ENCODE measurements at regions not wholly inside any gene's neighbourhood (a gene's known extent, or its start where the extent isn't known, plus 50 kb on each side); places are given as distances from the start of the nearest gene placed in this dataset.

GRCh38 chr4:85221606-85222005, 253.3 kb upstream of the ARHGAP24 start:
- no peaks in the 10 kb centered on the region for H3K27me3 Mint-ChIP-seq
- no peak overlapping the region for H3K27ac Mint-ChIP-seq
- no peak for ATAC-seq (replicated peaks)
- H3K9me3 Mint-ChIP-seq = peaks cover 12% of the 10 kb centered on the region
- H3K4me1 Mint-ChIP-seq = no peaks in the 10 kb centered on the region
- no peaks in the 10 kb centered on the region for H3K36me3 Mint-ChIP-seq (ENCODE audit: low read depth)
- no peak overlapping the region for H3K4me3 Mint-ChIP-seq

GRCh38 chr4:85222561-85222960, 252.4 kb upstream of the ARHGAP24 start:
- H3K4me1 Mint-ChIP-seq = no peaks in the 10 kb centered on the region
- ATAC-seq (replicated peaks) = no peak
- H3K9me3 Mint-ChIP-seq = peaks cover 7% of the 10 kb centered on the region
- H3K27ac Mint-ChIP-seq = no peak overlapping the region
- no peaks in the 10 kb centered on the region for H3K36me3 Mint-ChIP-seq (ENCODE audit: low read depth)
- no peaks in the 10 kb centered on the region for H3K27me3 Mint-ChIP-seq
- no peak overlapping the region for H3K4me3 Mint-ChIP-seq

GRCh38 chr4:85228264-85228663, 246.7 kb upstream of the ARHGAP24 start:
- Mint-ChIP-seq H3K36me3 (ENCODE audit: low read depth) (no peaks in the 10 kb centered on the region), H3K27me3 (no peaks in the 10 kb centered on the region), H3K4me1 (no peaks in the 10 kb centered on the region), H3K9me3 (peaks cover 5% of the 10 kb centered on the region), H3K4me3 (no peak overlapping the region), H3K27ac (no peak overlapping the region)
- no peak for ATAC-seq (replicated peaks)

DNA sequence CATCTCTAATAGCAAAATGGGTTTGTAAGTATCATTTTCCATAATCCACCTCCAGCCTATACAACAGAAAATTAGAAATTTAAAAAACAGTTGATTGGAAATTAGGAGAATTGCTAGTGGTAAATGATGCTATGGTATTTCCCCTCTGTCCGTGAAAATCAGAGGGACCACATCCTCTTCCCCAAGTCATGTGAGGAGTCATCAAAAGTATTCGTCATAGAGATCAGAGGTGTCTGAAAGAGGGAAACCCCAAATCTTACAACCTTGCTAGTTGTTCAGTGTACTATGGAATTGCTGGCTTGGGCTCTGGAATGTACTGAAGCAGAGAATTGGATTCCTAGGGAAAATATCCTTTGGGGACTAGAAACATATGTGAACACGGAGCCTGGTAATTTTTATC, 241.4 kb upstream of the ARHGAP24 start:
- Mint-ChIP-seq H3K27me3 (no peaks in the 10 kb centered on the region), H3K9me3 (peaks cover 8% of the 10 kb centered on the region), H3K4me3 (no peak overlapping the region), H3K36me3 (ENCODE audit: low read depth) (no peaks in the 10 kb centered on the region), H3K4me1 (no peaks in the 10 kb centered on the region), H3K27ac (no peak overlapping the region)
- no peak for ATAC-seq (replicated peaks)

GRCh38 chr4:85243857-85244256, 231.1 kb upstream of the ARHGAP24 start:
- Mint-ChIP-seq H3K4me3 (no peak overlapping the region), H3K9me3 (peaks cover 10% of the 10 kb centered on the region), H3K27ac (no peak overlapping the region), H3K36me3 (ENCODE audit: low read depth) (no peaks in the 10 kb centered on the region), H3K4me1 (no peaks in the 10 kb centered on the region), H3K27me3 (no peaks in the 10 kb centered on the region)
- ATAC-seq (replicated peaks) = no peak

DNA sequence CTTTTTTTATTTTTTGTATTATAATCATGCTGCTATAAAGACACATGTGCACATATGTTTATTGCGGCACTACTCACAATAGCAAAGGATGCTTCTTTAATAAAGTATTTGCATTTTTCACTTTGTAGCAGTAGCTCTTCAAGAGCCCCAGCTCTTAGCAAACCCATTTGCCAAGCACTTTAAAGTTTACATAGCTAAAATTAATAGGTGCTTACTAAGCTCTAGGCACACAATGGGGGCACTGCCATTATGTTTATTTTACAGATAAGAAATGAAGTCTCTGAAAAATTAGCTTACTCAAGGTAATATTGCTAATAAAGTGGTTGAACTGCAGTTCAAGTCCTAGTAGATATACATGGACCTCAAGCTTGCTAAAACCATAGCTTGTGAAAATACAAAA, 230.3 kb upstream of the ARHGAP24 start:
- ATAC-seq (replicated peaks) = no peak
- no peak overlapping the region for H3K27ac Mint-ChIP-seq
- peaks cover 13% of the 10 kb centered on the region for H3K9me3 Mint-ChIP-seq
- no peaks in the 10 kb centered on the region for H3K4me1 Mint-ChIP-seq
- H3K4me3 Mint-ChIP-seq = no peak overlapping the region
- no peaks in the 10 kb centered on the region for H3K27me3 Mint-ChIP-seq
- no peaks in the 10 kb centered on the region for H3K36me3 Mint-ChIP-seq (ENCODE audit: low read depth)

DNA sequence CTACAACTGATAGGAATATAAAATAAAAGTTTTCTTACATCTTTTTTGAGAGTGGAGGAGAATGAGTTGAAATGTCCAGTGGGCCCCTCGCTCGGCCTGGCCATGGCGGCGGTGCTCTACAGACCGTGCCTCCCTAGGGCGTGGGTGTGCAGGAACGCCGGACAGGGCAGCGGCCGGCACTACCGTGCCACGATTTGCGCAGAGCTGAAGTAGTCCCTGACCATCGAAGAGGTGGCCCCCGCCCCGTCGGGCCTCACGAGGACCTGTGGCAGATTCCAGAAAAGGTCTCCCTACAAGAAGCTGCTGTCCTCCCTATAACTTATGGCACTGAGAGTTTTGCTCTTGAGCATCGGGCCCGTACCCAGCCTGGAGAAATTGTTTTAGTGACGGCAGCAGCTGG, 228.9 kb upstream of the ARHGAP24 start:
- no peaks in the 10 kb centered on the region for H3K4me1 Mint-ChIP-seq
- H3K27me3 Mint-ChIP-seq = no peaks in the 10 kb centered on the region
- H3K4me3 Mint-ChIP-seq = no peak overlapping the region
- no peak overlapping the region for H3K27ac Mint-ChIP-seq
- ATAC-seq (replicated peaks) = no peak
- H3K36me3 Mint-ChIP-seq (ENCODE audit: low read depth) = no peaks in the 10 kb centered on the region
- peaks cover 15% of the 10 kb centered on the region for H3K9me3 Mint-ChIP-seq

- no peak for ATAC-seq (replicated peaks)
- peaks cover 22% of the 10 kb centered on the region for H3K9me3 Mint-ChIP-seq
- H3K36me3 Mint-ChIP-seq (ENCODE audit: low read depth) = no peaks in the 10 kb centered on the region
- no peaks in the 10 kb centered on the region for H3K27me3 Mint-ChIP-seq
- H3K27ac Mint-ChIP-seq = no peak overlapping the region
- H3K4me1 Mint-ChIP-seq = no peaks in the 10 kb centered on the region
- H3K4me3 Mint-ChIP-seq = no peak overlapping the region
These were observed 224.1 kb upstream of the ARHGAP24 start for GRCh38 chr4:85250852-85251251.

- no peak overlapping the region for H3K4me3 Mint-ChIP-seq
- H3K36me3 Mint-ChIP-seq (ENCODE audit: low read depth) = no peaks in the 10 kb centered on the region
- H3K27ac Mint-ChIP-seq = no peak overlapping the region
- no peaks in the 10 kb centered on the region for H3K27me3 Mint-ChIP-seq
- no peaks in the 10 kb centered on the region for H3K4me1 Mint-ChIP-seq
- H3K9me3 Mint-ChIP-seq = peaks cover 14% of the 10 kb centered on the region
- ATAC-seq (replicated peaks) = no peak
These were observed 217.1 kb upstream of the ARHGAP24 start for GRCh38 chr4:85257817-85258370.

- Mint-ChIP-seq H3K36me3 (ENCODE audit: low read depth) (no peaks in the 10 kb centered on the region), H3K9me3 (peaks cover 8% of the 10 kb centered on the region), H3K27me3 (no peaks in the 10 kb centered on the region), H3K4me1 (no peaks in the 10 kb centered on the region), H3K4me3 (no peak overlapping the region), H3K27ac (no peak overlapping the region)
- ATAC-seq (replicated peaks) = no peak
These were observed 214.9 kb upstream of the ARHGAP24 start for GRCh38 chr4:85260064-85260463.

DNA sequence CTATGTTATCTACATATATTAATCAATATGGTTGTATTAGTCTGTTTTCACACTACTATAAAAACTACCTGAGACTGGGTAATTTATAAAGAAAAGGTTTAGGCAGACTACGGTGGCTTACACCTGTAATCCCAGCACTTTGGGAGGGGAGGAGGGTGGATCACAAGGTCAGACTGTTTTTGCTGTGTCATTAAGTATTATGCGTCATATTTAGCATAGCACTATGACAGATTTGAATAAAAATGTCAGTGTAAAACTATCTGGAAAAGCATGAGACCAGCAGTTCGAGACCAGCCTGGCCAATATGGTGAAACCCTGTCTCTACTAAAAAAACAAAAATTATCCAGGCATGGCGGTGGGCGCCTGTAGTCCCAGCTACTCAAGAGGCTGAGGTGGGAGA, 209.7 kb upstream of the ARHGAP24 start:
- ATAC-seq (replicated peaks) = no peak
- Mint-ChIP-seq H3K4me3 (no peak overlapping the region), H3K27me3 (no peaks in the 10 kb centered on the region), H3K27ac (no peak overlapping the region), H3K4me1 (no peaks in the 10 kb centered on the region), H3K36me3 (ENCODE audit: low read depth) (no peaks in the 10 kb centered on the region), H3K9me3 (no peaks in the 10 kb centered on the region)

- Mint-ChIP-seq H3K36me3 (ENCODE audit: low read depth) (no peaks in the 10 kb centered on the region), H3K27me3 (no peaks in the 10 kb centered on the region), H3K4me3 (no peak overlapping the region), H3K9me3 (peaks cover 6% of the 10 kb centered on the region), H3K4me1 (no peaks in the 10 kb centered on the region), H3K27ac (no peak overlapping the region)
- no peak for ATAC-seq (replicated peaks)
These were observed 206.8 kb upstream of the ARHGAP24 start for GRCh38 chr4:85268188-85268587.

DNA sequence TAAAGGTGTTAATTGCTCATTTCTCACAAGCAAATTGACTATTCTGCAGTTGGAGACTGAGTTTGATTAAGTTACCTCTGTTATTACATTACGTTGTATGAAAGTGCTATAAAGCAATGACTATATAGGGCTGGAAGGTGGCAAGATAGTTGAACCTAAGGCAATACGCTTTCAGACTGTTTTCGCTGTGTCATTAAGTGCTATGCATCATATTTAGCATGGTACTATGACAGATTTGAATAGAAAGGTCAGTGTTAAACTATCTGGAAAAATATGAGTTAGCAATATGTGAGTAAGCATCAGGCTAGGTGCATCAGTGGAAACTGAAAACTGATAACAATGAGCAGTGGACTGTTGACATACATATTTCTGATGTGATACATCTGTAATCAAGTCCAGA, 206.0 kb upstream of the ARHGAP24 start:
- H3K4me3 Mint-ChIP-seq = no peak overlapping the region
- H3K27me3 Mint-ChIP-seq = no peaks in the 10 kb centered on the region
- no peak overlapping the region for H3K27ac Mint-ChIP-seq
- no peaks in the 10 kb centered on the region for H3K36me3 Mint-ChIP-seq (ENCODE audit: low read depth)
- H3K4me1 Mint-ChIP-seq = no peaks in the 10 kb centered on the region
- H3K9me3 Mint-ChIP-seq = peaks cover 6% of the 10 kb centered on the region
- ATAC-seq (replicated peaks) = no peak

- Mint-ChIP-seq H3K36me3 (ENCODE audit: low read depth) (no peaks in the 10 kb centered on the region), H3K9me3 (peaks cover 10% of the 10 kb centered on the region)
- ATAC-seq (replicated peaks) = no peak
These were observed 200.0 kb upstream of the ARHGAP24 start for GRCh38 chr4:85274955-85275354.

DNA sequence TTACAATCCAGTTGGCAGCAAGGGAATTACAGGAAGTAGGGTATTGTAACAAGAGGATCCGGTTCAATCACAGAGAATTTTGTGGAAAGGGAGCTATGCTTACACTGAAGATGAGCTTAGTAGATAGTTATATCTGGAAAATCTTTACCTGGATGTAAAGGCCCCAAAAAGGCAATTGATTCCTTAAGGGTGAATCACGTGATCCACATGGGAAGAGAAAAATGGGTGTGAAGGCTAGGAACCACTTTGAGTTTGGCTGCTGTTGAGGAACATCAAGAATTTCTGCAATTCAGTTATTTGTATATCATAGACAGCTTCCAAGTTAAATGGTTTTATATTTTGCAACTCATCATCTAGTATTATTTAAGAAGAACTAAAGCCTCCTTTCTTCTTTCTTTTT, 194.0 kb upstream of the ARHGAP24 start:
- Mint-ChIP-seq H3K4me1 (no peaks in the 10 kb centered on the region), H3K27me3 (no peaks in the 10 kb centered on the region), H3K36me3 (ENCODE audit: low read depth) (no peaks in the 10 kb centered on the region), H3K4me3 (no peak overlapping the region), H3K9me3 (peaks cover 4% of the 10 kb centered on the region), H3K27ac (no peak overlapping the region)
- no peak for ATAC-seq (replicated peaks)

More at GRCh38 chr4:85274955-85275354, 200.0 kb upstream of the ARHGAP24 start:
- Mint-ChIP-seq H3K27me3 (no peaks in the 10 kb centered on the region), H3K27ac (no peak overlapping the region), H3K4me1 (no peaks in the 10 kb centered on the region), H3K4me3 (no peak overlapping the region)

DNA sequence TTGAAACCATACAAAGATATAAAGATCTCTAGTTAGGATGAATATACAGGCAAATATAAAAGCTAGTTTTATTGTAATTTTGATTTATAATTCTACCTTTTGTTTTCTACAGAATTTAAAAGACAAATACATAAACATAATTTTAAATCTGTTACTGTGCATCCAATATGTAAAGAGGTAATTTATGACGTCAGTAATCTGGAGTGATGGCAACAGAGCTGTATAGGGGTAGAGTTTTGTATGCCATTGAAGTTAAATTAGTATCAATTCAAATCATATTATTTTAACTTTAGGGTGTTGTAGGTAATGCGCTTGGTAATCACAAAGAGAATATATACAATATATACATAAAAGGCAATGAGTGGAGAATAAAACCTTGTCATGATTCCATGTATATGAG, 183.7 kb upstream of the ARHGAP24 start:
- no peaks in the 10 kb centered on the region for H3K27me3 Mint-ChIP-seq
- ATAC-seq (replicated peaks) = no peak
- H3K36me3 Mint-ChIP-seq (ENCODE audit: low read depth) = no peaks in the 10 kb centered on the region
- no peak overlapping the region for H3K27ac Mint-ChIP-seq
- H3K4me3 Mint-ChIP-seq = no peak overlapping the region
- no peaks in the 10 kb centered on the region for H3K4me1 Mint-ChIP-seq
- H3K9me3 Mint-ChIP-seq = peaks cover 6% of the 10 kb centered on the region
